Lung microvascular endothelial cell (primary cell): ENCODE measurements at regions not wholly inside any gene's neighbourhood (a gene's known extent, or its start where the extent isn't known, plus 50 kb on each side); places are given as distances from the start of the nearest gene placed in this dataset.

Experiments used
- DNase-seq, 2 donors: peaks; one replicate each; pipeline versions ENCODE4 v3.0.0 to v3.0.0-alpha.2; 2010; ENCODE audit warnings: low read depth in 2 of 2

GRCh38 chr9:81264516-81264915, 424.8 kb downstream of the TLE1 start:
- DNase-seq: peak; percentile 64 to 73

- no peak for DNase-seq
These were observed 429.5 kb downstream of the TLE1 start for GRCh38 chr9:81259896-81260295.

- DNase-seq: no peak
These were observed 433.0 kb downstream of the TLE1 start for GRCh38 chr9:81256368-81256767.

GRCh38 chr9:81250606-81251005, 438.7 kb downstream of the TLE1 start:
- DNase-seq: no peak

GRCh38 chr9:81250041-81250440, 439.3 kb downstream of the TLE1 start:
- no peak for DNase-seq

- DNase-seq: no peak
These were observed 443.9 kb downstream of the TLE1 start for GRCh38 chr9:81245254-81245956.

- DNase-seq: no peak
These were observed 444.7 kb downstream of the TLE1 start for GRCh38 chr9:81244631-81245030.

GRCh38 chr9:81242866-81243265, 446.5 kb downstream of the TLE1 start:
- DNase-seq: no peak

- no peak for DNase-seq
These were observed 450.0 kb downstream of the TLE1 start for GRCh38 chr9:81239388-81239787.

- no peak for DNase-seq
These were observed 451.6 kb downstream of the TLE1 start for GRCh38 chr9:81237565-81238231.

- no peak for DNase-seq
These were observed 454.3 kb downstream of the TLE1 start for GRCh38 chr9:81234924-81235610.

- no peak for DNase-seq
These were observed 458.3 kb downstream of the TLE1 start for GRCh38 chr9:81231011-81231410.

GRCh38 chr9:81227507-81228245, 461.7 kb downstream of the TLE1 start:
- no peak for DNase-seq

GRCh38 chr9:81225596-81225995, 463.8 kb downstream of the TLE1 start:
- peak in 1 of 2 donors; percentile 4 for DNase-seq

- DNase-seq: no peak
These were observed 464.9 kb downstream of the TLE1 start for GRCh38 chr9:81224166-81225081.

GRCh38 chr9:81214975-81215374, 474.4 kb downstream of the TLE1 start:
- DNase-seq: no peak

GRCh38 chr9:81213456-81213855, 475.9 kb downstream of the TLE1 start:
- no peak for DNase-seq

GRCh38 chr9:81211741-81212140, 477.6 kb downstream of the TLE1 start:
- no peak for DNase-seq

GRCh38 chr9:81207651-81208050, 481.7 kb downstream of the TLE1 start:
- no peak for DNase-seq

GRCh38 chr9:81202292-81202691, 487.1 kb downstream of the TLE1 start:
- no peak for DNase-seq

- no peak for DNase-seq
These were observed 494.1 kb downstream of the TLE1 start for GRCh38 chr9:81195206-81195605.
